AG04449 (cell line): ENCODE measurements at regions not wholly inside any gene's neighbourhood (a gene's known extent, or its start where the extent isn't known, plus 50 kb on each side); places are given as distances from the start of the nearest gene placed in this dataset.
"Not testable (repeated sequence)": the region's sequence is repeated elsewhere in the genome, so short reads cannot be mapped to it uniquely, and the experiment has no call there.

Experiments used
- CTCF ChIA-PET: fragments of 350-600 bp; formaldehyde crosslinking; extraction: SDS; loops from one replicate; lab custom pipeline; 2021; ENCODE audit warnings: antibody characterized with exemption; lab: Yijun Ruan, JAX
- POLR2A ChIA-PET: fragments of 400-600, 350-600 bp; formaldehyde crosslinking; extraction: SDS; loops from one replicate; lab custom pipeline; 2020; ENCODE audit warnings: antibody characterized with exemption, inconsistent platforms; lab: Yijun Ruan, JAX
- DNase-seq: peaks from one replicate; pipeline ENCODE4 v3.0.0-alpha.2; 2010; ENCODE audit warnings: low read depth, low spot score
- H3K4me3 ChIP-seq: 2 replicates; pipeline ENCODE4 v1.5.1; 2011; ENCODE audit warnings: low read depth, mild to moderate bottlenecking, control low read depth, low read length
- CTCF ChIP-seq: IDR thresholded peaks from one replicate; pipeline ENCODE4 v1.5.1; 2011; ENCODE audit warnings: mild to moderate bottlenecking, moderate library complexity, low read length, control low read depth, inconsistent platforms; ENCODE audit not compliant: insufficient read depth; ENCODE audit errors: missing control alignments

- no peak for TF ChIP-seq CTCF
- POLR2A ChIA-PET, result no interaction called here
- CTCF ChIA-PET, result no interaction called here
- DNase-seq, result no peak
- H3K4me3 ChIP-seq, result no peak overlapping the region
These were observed 632.1 kb downstream of the SLC16A7 start for GRCh38 chr12:60227916-60228315.

DNA sequence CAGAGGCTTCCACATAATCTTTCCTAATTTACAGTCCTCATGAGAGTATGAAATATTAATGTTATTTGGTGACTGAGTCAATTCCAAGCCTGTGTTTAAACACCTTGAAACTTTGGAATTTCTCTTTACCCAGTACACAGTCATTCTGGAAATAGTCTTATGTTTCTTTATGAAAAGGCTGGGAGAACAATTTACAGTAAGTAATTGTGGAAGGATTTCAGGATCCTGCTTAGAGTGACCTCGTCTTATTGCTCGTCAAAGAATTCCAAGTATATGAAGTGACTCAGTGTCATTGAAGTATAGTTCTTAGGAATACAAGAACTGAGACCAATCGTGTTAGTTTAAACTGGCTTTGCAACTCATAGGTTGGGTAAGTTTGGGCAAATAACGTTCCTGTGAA, 634.2 kb downstream of the SLC16A7 start:
- CTCF ChIA-PET, result no interaction called here
- TF ChIP-seq CTCF, result no peak
- no peak for DNase-seq
- POLR2A ChIA-PET, result no interaction called here
- no peak overlapping the region for H3K4me3 ChIP-seq

DNA sequence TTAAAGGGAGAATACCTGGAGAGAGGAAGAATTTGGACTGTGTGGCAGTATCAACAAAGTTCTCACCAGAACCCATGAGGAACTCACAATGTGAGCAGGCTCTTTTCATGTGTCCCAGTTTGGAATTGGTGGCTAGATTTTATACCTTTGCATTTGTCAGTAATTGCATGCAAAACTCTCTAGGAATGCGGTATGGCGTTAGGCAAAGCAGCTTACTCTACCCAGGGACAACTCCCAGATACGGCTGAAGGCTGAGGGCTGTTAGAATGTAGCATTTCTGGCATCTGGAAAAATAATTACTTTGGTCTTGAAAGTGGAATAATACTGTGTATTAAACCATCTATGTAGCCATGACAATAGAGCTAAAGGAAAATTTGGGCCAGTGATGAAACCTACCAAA, 635.5 kb downstream of the SLC16A7 start:
- ChIA-PET CTCF (no interaction called here), POLR2A (no interaction called here)
- H3K4me3 ChIP-seq, result no peak overlapping the region
- TF ChIP-seq CTCF, result no peak
- no peak for DNase-seq

DNA sequence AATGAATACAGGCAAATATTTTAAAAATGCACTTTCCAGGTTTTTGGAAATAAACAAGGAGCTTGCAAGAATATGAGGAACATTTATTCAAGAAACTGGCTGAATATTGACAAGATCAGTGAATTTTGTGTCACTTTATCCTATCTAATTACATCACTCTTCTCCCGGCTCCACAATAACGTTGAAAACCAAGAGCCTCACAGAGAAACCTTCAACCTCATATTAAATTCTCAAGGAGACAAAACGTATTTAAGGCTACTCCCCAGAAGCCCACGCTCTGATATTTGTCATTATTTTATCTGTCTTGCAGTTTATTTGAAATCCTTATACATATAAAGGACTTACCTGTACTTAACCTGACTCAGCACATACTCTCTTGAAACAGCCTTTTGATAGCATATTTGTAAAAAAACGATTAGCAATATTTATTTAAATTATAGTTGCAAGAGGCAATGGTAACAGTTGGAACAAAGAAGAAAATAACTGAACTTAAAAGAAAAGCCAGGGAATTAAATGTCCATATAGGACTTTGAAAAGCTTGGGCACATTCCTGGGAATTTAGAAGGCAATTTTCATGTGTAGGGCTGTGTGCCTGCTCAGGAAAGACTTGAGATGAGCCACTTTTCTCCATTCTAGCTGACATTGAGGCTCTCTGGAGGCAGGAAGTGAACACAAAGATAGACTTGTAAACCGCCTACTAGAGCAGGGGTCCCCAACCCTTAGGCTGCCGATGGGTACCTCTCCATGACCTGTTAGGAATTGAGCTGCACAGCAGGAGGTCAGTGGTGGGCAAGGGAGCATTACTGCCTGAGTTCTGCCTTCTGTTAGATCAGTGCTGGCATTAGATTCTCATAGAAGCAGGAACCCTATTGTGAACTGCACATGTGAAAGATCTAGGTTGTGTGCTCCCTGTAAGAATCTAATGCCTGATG, 636.4 kb downstream of the SLC16A7 start:
- POLR2A ChIA-PET, result no interaction called here
- no peak for TF ChIP-seq CTCF
- CTCF ChIA-PET, result no interaction called here
- H3K4me3 ChIP-seq, result no peak overlapping the region
- DNase-seq, result no peak

GRCh38 chr12:60234611-60235195, 638.9 kb downstream of the SLC16A7 start:
- POLR2A ChIA-PET, H3K4me3 ChIP-seq, DNase-seq, CTCF ChIA-PET: not testable (repeated sequence)

GRCh38 chr12:60235261-60235660, 639.4 kb downstream of the SLC16A7 start:
- no peak for DNase-seq
- no peak for TF ChIP-seq CTCF
- no peak overlapping the region for H3K4me3 ChIP-seq
- POLR2A ChIA-PET, result no interaction called here
- CTCF ChIA-PET, result no interaction called here

- CTCF ChIA-PET, POLR2A ChIA-PET, DNase-seq, H3K4me3 ChIP-seq: not testable (repeated sequence)
These were observed 640.6 kb downstream of the SLC16A7 start for GRCh38 chr12:60236416-60236815.
